ENCODE measurements at regions not wholly inside any gene's neighbourhood (a gene's known extent, or its start where the extent isn't known, plus 50 kb on each side); places are given as distances from the start of the nearest gene placed in this dataset.

- TF ChIP-seq CTCF (IDR thresholded peaks at IDR 0.05; ENCODE audit: extremely low read depth in 1 of 2, insufficient read depth in 1 of 2, low read depth in 1 of 2, low read length in 2 of 2) (no peak), POLR2A (IDR thresholded peaks at IDR 0.05; ENCODE audit: low read depth, low read length) (no peak), POLR2AphosphoS5 (IDR thresholded peaks at IDR 0.05; ENCODE audit: insufficient read depth, low read depth, low read length) (no peak), EZH2 (IDR thresholded peaks at IDR 0.05; ENCODE audit: borderline replicate concordance, low read depth, low read length, severe bottlenecking) (no peak), MAX (IDR thresholded peaks at IDR 0.05; ENCODE audit: insufficient read depth, insufficient read length) (no peak), JUN (IDR thresholded peaks at IDR 0.05; ENCODE audit: borderline replicate concordance, insufficient read depth, insufficient read length, low read depth) (no peak), FOS (IDR thresholded peaks at IDR 0.05; ENCODE audit: borderline replicate concordance, insufficient read depth, low read length) (no peak)
Observed at GRCh38 chr10:10318856-10319255, 698.8 kb upstream of the CELF2 start.

All from endothelial cell of umbilical vein (primary cell).